ENCODE measurements at regions not wholly inside any gene's neighbourhood (a gene's known extent, or its start where the extent isn't known, plus 50 kb on each side); places are given as distances from the start of the nearest gene placed in this dataset.

GRCh38 chr9:129343424-129344375, 165.6 kb upstream of the IER5L start:
- ATAC-seq (replicated peaks) = peak; percentile 21
- DNase-seq = no peak
- Mint-ChIP-seq H3K27me3 (peaks cover 0 to 4% of the 10 kb centered on the region in 2 donors), H3K4me3 (no peak overlapping the region), H3K4me1 (ENCODE audit: low read depth in 2 of 2) (peaks cover 0 to 4% of the 10 kb centered on the region in 2 donors), H3K9me3 (no peaks in the 10 kb centered on the region), H3K36me3 (ENCODE audit: insufficient read depth) (no peaks in the 10 kb centered on the region), H3K27ac (peak overlapping the region; percentile 3 to 39)

- no peak for ATAC-seq (replicated peaks)
- Mint-ChIP-seq H3K4me1 (ENCODE audit: low read depth in 2 of 2) (peaks cover 0 to 4% of the 10 kb centered on the region in 2 donors), H3K27ac (peak overlapping the region; percentile 3 to 39), H3K9me3 (no peaks in the 10 kb centered on the region), H3K4me3 (no peak overlapping the region), H3K36me3 (ENCODE audit: insufficient read depth) (no peaks in the 10 kb centered on the region), H3K27me3 (peaks cover 0 to 2% of the 10 kb centered on the region in 2 donors)
- DNase-seq = no peak
These were observed 164.7 kb upstream of the IER5L start for GRCh38 chr9:129342591-129343423.

- DNase-seq = no peak
- Mint-ChIP-seq H3K36me3 (ENCODE audit: insufficient read depth) (no peaks in the 10 kb centered on the region), H3K9me3 (no peaks in the 10 kb centered on the region), H3K27ac (no peak overlapping the region), H3K4me1 (ENCODE audit: low read depth in 2 of 2) (peaks cover 0 to 5% of the 10 kb centered on the region in 2 donors), H3K4me3 (no peak overlapping the region), H3K27me3 (peaks cover 0 to 5% of the 10 kb centered on the region in 2 donors)
- no peak for ATAC-seq (replicated peaks)
These were observed 163.9 kb upstream of the IER5L start for GRCh38 chr9:129341987-129342348.

GRCh38 chr9:129341171-129341986, 163.3 kb upstream of the IER5L start:
- no peak for ATAC-seq (replicated peaks)
- no peak overlapping the region for H3K27ac Mint-ChIP-seq

GRCh38 chr9:129340427-129341170, 162.5 kb upstream of the IER5L start:
- Mint-ChIP-seq H3K27me3 (peaks cover 0 to 10% of the 10 kb centered on the region in 2 donors), H3K4me3 (no peak overlapping the region), H3K36me3 (ENCODE audit: insufficient read depth) (no peaks in the 10 kb centered on the region), H3K4me1 (ENCODE audit: low read depth in 2 of 2) (peaks cover 3 to 5% of the 10 kb centered on the region in 2 donors), H3K9me3 (no peaks in the 10 kb centered on the region), H3K27ac (no peak overlapping the region)
- ATAC-seq (replicated peaks) = no peak
- no peak for DNase-seq

More at GRCh38 chr9:129341171-129341986, 163.3 kb upstream of the IER5L start:
- DNase-seq = no peak
- no peaks in the 10 kb centered on the region for H3K9me3 Mint-ChIP-seq
- H3K4me3 Mint-ChIP-seq = no peak overlapping the region
- peaks cover 4 to 5% of the 10 kb centered on the region in 2 donors for H3K4me1 Mint-ChIP-seq (ENCODE audit: low read depth in 2 of 2)
- H3K36me3 Mint-ChIP-seq (ENCODE audit: insufficient read depth) = no peaks in the 10 kb centered on the region
- H3K27me3 Mint-ChIP-seq = peaks cover 0 to 10% of the 10 kb centered on the region in 2 donors

GRCh38 chr9:129339539-129340157, 161.6 kb upstream of the IER5L start:
- DNase-seq (no peak), ATAC-seq (replicated peaks) (no peak)
- no peak overlapping the region for H3K4me3 Mint-ChIP-seq
- peaks cover 3 to 5% of the 10 kb centered on the region in 2 donors for H3K4me1 Mint-ChIP-seq (ENCODE audit: low read depth in 2 of 2)
- H3K27ac Mint-ChIP-seq = no peak overlapping the region
- H3K9me3 Mint-ChIP-seq = no peaks in the 10 kb centered on the region
- H3K27me3 Mint-ChIP-seq = peaks cover 0 to 10% of the 10 kb centered on the region in 2 donors
- H3K36me3 Mint-ChIP-seq (ENCODE audit: insufficient read depth) = no peaks in the 10 kb centered on the region

- H3K27me3 Mint-ChIP-seq = peaks cover 3 to 10% of the 10 kb centered on the region in 2 donors
- H3K4me1 Mint-ChIP-seq (ENCODE audit: low read depth in 2 of 2) = peaks cover 3 to 5% of the 10 kb centered on the region in 2 donors
- H3K27ac Mint-ChIP-seq = no peak overlapping the region
- H3K36me3 Mint-ChIP-seq (ENCODE audit: insufficient read depth) = no peaks in the 10 kb centered on the region
- ATAC-seq (replicated peaks) (no peak), DNase-seq (no peak)
- H3K9me3 Mint-ChIP-seq = no peaks in the 10 kb centered on the region
- no peak overlapping the region for H3K4me3 Mint-ChIP-seq
These were observed 160.8 kb upstream of the IER5L start for GRCh38 chr9:129338724-129339430.

- ATAC-seq (replicated peaks) = no peak
- no peak for DNase-seq
- Mint-ChIP-seq H3K27ac (no peak overlapping the region), H3K4me3 (peak overlapping the region; percentile 76 to 87), H3K9me3 (no peaks in the 10 kb centered on the region), H3K4me1 (ENCODE audit: low read depth in 2 of 2) (peaks cover 3 to 5% of the 10 kb centered on the region in 2 donors), H3K27me3 (peaks cover 9 to 10% of the 10 kb centered on the region in 2 donors), H3K36me3 (ENCODE audit: insufficient read depth) (no peaks in the 10 kb centered on the region)
These were observed 159.5 kb upstream of the IER5L start for GRCh38 chr9:129337336-129338140.

GRCh38 chr9:129336601-129337331, 158.7 kb upstream of the IER5L start:
- DNase-seq = peak in 2 of 3 experiments; percentile 9 to 12
- peaks cover 3 to 5% of the 10 kb centered on the region in 2 donors for H3K4me1 Mint-ChIP-seq (ENCODE audit: low read depth in 2 of 2)
- peak overlapping the region; percentile 76 to 87 for H3K4me3 Mint-ChIP-seq
- peak overlapping the region; percentile 39 to 69 for H3K27ac Mint-ChIP-seq
- H3K36me3 Mint-ChIP-seq (ENCODE audit: insufficient read depth) = no peaks in the 10 kb centered on the region
- peaks cover 9 to 10% of the 10 kb centered on the region in 2 donors for H3K27me3 Mint-ChIP-seq
- no peaks in the 10 kb centered on the region for H3K9me3 Mint-ChIP-seq
- ATAC-seq (replicated peaks) = peak; percentile 78

- Mint-ChIP-seq H3K4me3 (peak overlapping the region; percentile 76 to 87), H3K36me3 (ENCODE audit: insufficient read depth) (no peaks in the 10 kb centered on the region)
These were observed 158.1 kb upstream of the IER5L start for GRCh38 chr9:129336130-129336528.

More at GRCh38 chr9:129336130-129336528, 158.1 kb upstream of the IER5L start:
- ATAC-seq (replicated peaks) (peak; percentile 8), DNase-seq (no peak)
- peaks cover 3 to 5% of the 10 kb centered on the region in 2 donors for H3K4me1 Mint-ChIP-seq (ENCODE audit: low read depth in 2 of 2)
- peaks cover 0 to 4% of the 10 kb centered on the region in 2 donors for H3K9me3 Mint-ChIP-seq
- peaks cover 9 to 10% of the 10 kb centered on the region in 2 donors for H3K27me3 Mint-ChIP-seq
- H3K27ac Mint-ChIP-seq = peak overlapping the region in 1 of 2 donors; percentile 39
